ENCODE measurements at regions not wholly inside any gene's neighbourhood (a gene's known extent, or its start where the extent isn't known, plus 50 kb on each side); places are given as distances from the start of the nearest gene placed in this dataset.

- intact Hi-C loops (cut with micrococcal nuclease), result no loop called here
- peak; percentile 60 for ATAC-seq
Measured at GRCh38 chr2:144583741-144584453, 64.0 kb upstream of the ZEB2 start.

GRCh38 chr2:144583381-144583729 lies 63.4 kb upstream of the ZEB2 start:
- DNase-seq (no peak), ATAC-seq (no peak)
- intact Hi-C loops (cut with micrococcal nuclease), result no loop called here

More at GRCh38 chr2:144583741-144584453, 64.0 kb upstream of the ZEB2 start:
- no peak for DNase-seq

- intact Hi-C loops (cut with micrococcal nuclease), result no loop called here
- ATAC-seq (peak; percentile 30), DNase-seq (no peak)
Measured at GRCh38 chr2:144582651-144583380, 62.9 kb upstream of the ZEB2 start.

- intact Hi-C loops (cut with micrococcal nuclease), result no loop called here
- ATAC-seq, result no peak
- DNase-seq, result no peak
Measured at GRCh38 chr2:144580521-144581161, 60.7 kb upstream of the ZEB2 start.

GRCh38 chr2:144579556-144579955 lies 59.6 kb upstream of the ZEB2 start:
- ATAC-seq (no peak), DNase-seq (no peak)
- intact Hi-C loops (cut with micrococcal nuclease), result no loop called here

GRCh38 chr2:144578099-144578498 lies 58.2 kb upstream of the ZEB2 start:
- no peak for ATAC-seq
- intact Hi-C loops (cut with micrococcal nuclease), result no loop called here
- no peak for DNase-seq

GRCh38 chr2:144572977-144573376 lies 53.1 kb upstream of the ZEB2 start:
- ATAC-seq (no peak), DNase-seq (no peak)
- intact Hi-C loops (cut with micrococcal nuclease), result no loop called here

- ATAC-seq, result no peak
- intact Hi-C loops (cut with micrococcal nuclease), result no loop called here
- DNase-seq, result no peak
Measured at GRCh38 chr2:144571770-144572169, 51.9 kb upstream of the ZEB2 start.

- no peak for DNase-seq
- ATAC-seq, result no peak
Measured at GRCh38 chr2:144570566-144570965, 50.6 kb upstream of the ZEB2 start.

More at GRCh38 chr2:144570566-144570965, 50.6 kb upstream of the ZEB2 start:
- intact Hi-C loops (cut with micrococcal nuclease), result no loop called here

All from left ventricle myocardium superior (tissue), 1 donor.